ENCODE measurements at regions not wholly inside any gene's neighbourhood (a gene's known extent, or its start where the extent isn't known, plus 50 kb on each side); places are given as distances from the start of the nearest gene placed in this dataset.

- 66 to 87% (median 68%) methylated on average over 7 of the region's 7 CpGs for WGBS, 5 donors
- intact Hi-C loops (cut with DNase I; ENCODE audit: low total_unique reads), result no loop called here
- Histone ChIP-seq H3K9me3 (peaks cover 0 to 3% (median 0%) of the 10 kb centered on the region in 8 donors), H3K36me3 (no peaks in the 10 kb centered on the region), H3K4me1 (no peaks in the 10 kb centered on the region), H3K27me3 (replicated peaks in 1 of 7) (no peaks in the 10 kb centered on the region), H3K27ac (no peak overlapping the region), H3K4me3 (no peak overlapping the region)
- no peak for DNase-seq
- no peak for TF ChIP-seq POLR2AphosphoS5 (IDR thresholded peaks at IDR 0.05)
- TF ChIP-seq CTCF (IDR thresholded peaks at IDR 0.05 in 8 of 11, conservative IDR thresholded peaks at IDR 0.05 in 3 of 11), result no peak
- TF ChIP-seq POLR2A (IDR thresholded peaks at IDR 0.05), result no peak
Measured at GRCh38 chr9:581673-582497, 259.6 kb upstream of the DMRT1 start.

GRCh38 chr9:582775-583174 is 258.7 kb upstream of the DMRT1 start:
- intact Hi-C loops (cut with DNase I; ENCODE audit: low total_unique reads), result no loop called here
- 89 to 95% (median 92%) methylated on average over 3 of the region's 3 CpGs for WGBS, 5 donors
- H3K36me3 ChIP-seq, result no peaks in the 10 kb centered on the region
- no peak overlapping the region for H3K4me3 ChIP-seq
- TF ChIP-seq CTCF (IDR thresholded peaks at IDR 0.05 in 8 of 11, conservative IDR thresholded peaks at IDR 0.05 in 3 of 11) (no peak), POLR2A (IDR thresholded peaks at IDR 0.05) (no peak), POLR2AphosphoS5 (IDR thresholded peaks at IDR 0.05) (no peak)
- H3K4me1 ChIP-seq, result no peaks in the 10 kb centered on the region
- H3K9me3 ChIP-seq, result no peaks in the 10 kb centered on the region
- H3K27me3 ChIP-seq (replicated peaks in 1 of 7), result no peaks in the 10 kb centered on the region
- no peak overlapping the region for H3K27ac ChIP-seq
- no peak for DNase-seq

- Histone ChIP-seq H3K4me3 (no peak overlapping the region), H3K27me3 (replicated peaks in 1 of 7) (no peaks in the 10 kb centered on the region), H3K36me3 (no peaks in the 10 kb centered on the region), H3K9me3 (no peaks in the 10 kb centered on the region), H3K4me1 (peaks cover 0 to 24% (median 8%) of the 10 kb centered on the region in 6 donors), H3K27ac (no peak overlapping the region)
- intact Hi-C loops (cut with DNase I; ENCODE audit: low total_unique reads), result no loop called here
- no peak for TF ChIP-seq CTCF (IDR thresholded peaks at IDR 0.05 in 8 of 11, conservative IDR thresholded peaks at IDR 0.05 in 3 of 11)
- no peak for TF ChIP-seq POLR2AphosphoS5 (IDR thresholded peaks at IDR 0.05)
- TF ChIP-seq POLR2A (IDR thresholded peaks at IDR 0.05), result no peak
- no peak for DNase-seq
- WGBS, 5 donors, result 93 to 98% (median 93%) methylated on average over 2 of the region's 2 CpGs
Measured at GRCh38 chr9:587527-587926, 254.0 kb upstream of the DMRT1 start.

- TF ChIP-seq POLR2AphosphoS5 (IDR thresholded peaks at IDR 0.05), result no peak
- no peak for TF ChIP-seq CTCF (IDR thresholded peaks at IDR 0.05 in 8 of 11, conservative IDR thresholded peaks at IDR 0.05 in 3 of 11)
- TF ChIP-seq POLR2A (IDR thresholded peaks at IDR 0.05), result no peak
- Histone ChIP-seq H3K27ac (no peak overlapping the region), H3K9me3 (no peaks in the 10 kb centered on the region), H3K36me3 (no peaks in the 10 kb centered on the region), H3K27me3 (replicated peaks in 1 of 7) (no peaks in the 10 kb centered on the region), H3K4me3 (no peak overlapping the region), H3K4me1 (peaks cover 0 to 24% (median 8%) of the 10 kb centered on the region in 6 donors)
- intact Hi-C loops (cut with DNase I; ENCODE audit: low total_unique reads), result no loop called here
- no peak for DNase-seq
- WGBS, 5 donors, result 73 to 87% (median 76%) methylated on average over 3 of the region's 3 CpGs
Measured at GRCh38 chr9:588981-589380, 252.5 kb upstream of the DMRT1 start.
